ENCODE measurements at regions not wholly inside any gene's neighbourhood (a gene's known extent, or its start where the extent isn't known, plus 50 kb on each side); places are given as distances from the start of the nearest gene placed in this dataset.
A peak's percentile ranks its signal among the peaks of the same experiment; 100 is the strongest.

- no peak for DNase-seq
Measured at GRCh38 chr13:40440990-40441820, 225.2 kb downstream of the FOXO1 start.

- no peak for DNase-seq
Measured at GRCh38 chr13:40442231-40442630, 224.2 kb downstream of the FOXO1 start.

- no peak for DNase-seq
Measured at GRCh38 chr13:40442826-40443225, 223.6 kb downstream of the FOXO1 start.

GRCh38 chr13:40444241-40444640, 222.2 kb downstream of the FOXO1 start:
- no peak for DNase-seq

- peak; percentile 12 to 26 for DNase-seq
Measured at GRCh38 chr13:40445557-40445990, 220.9 kb downstream of the FOXO1 start.

- DNase-seq: no peak
Measured at GRCh38 chr13:40446365-40446764, 220.1 kb downstream of the FOXO1 start.

- no peak for DNase-seq
Measured at GRCh38 chr13:40447857-40448256, 218.6 kb downstream of the FOXO1 start.

GRCh38 chr13:40452038-40452666, 214.3 kb downstream of the FOXO1 start:
- DNase-seq: no peak

GRCh38 chr13:40452741-40453334, 213.6 kb downstream of the FOXO1 start:
- no peak for DNase-seq

- DNase-seq: no peak
Measured at GRCh38 chr13:40453351-40454021, 213.0 kb downstream of the FOXO1 start.

- no peak for DNase-seq
Measured at GRCh38 chr13:40456397-40456953, 210.0 kb downstream of the FOXO1 start.

- no peak for DNase-seq
Measured at GRCh38 chr13:40456979-40457553, 209.4 kb downstream of the FOXO1 start.

- no peak for DNase-seq
Measured at GRCh38 chr13:40457929-40458719, 208.3 kb downstream of the FOXO1 start.

- no peak for DNase-seq
Measured at GRCh38 chr13:40458720-40458990, 207.8 kb downstream of the FOXO1 start.

GRCh38 chr13:40460116-40460515, 206.3 kb downstream of the FOXO1 start:
- no peak for DNase-seq

- DNase-seq: no peak
Measured at GRCh38 chr13:40464337-40465014, 202.0 kb downstream of the FOXO1 start.

- no peak for DNase-seq
Measured at GRCh38 chr13:40465015-40465390, 201.4 kb downstream of the FOXO1 start.

GRCh38 chr13:40466272-40466671, 200.2 kb downstream of the FOXO1 start:
- DNase-seq: no peak

- no peak for DNase-seq
Measured at GRCh38 chr13:40468227-40468838, 198.1 kb downstream of the FOXO1 start.

- DNase-seq: no peak
Measured at GRCh38 chr13:40469581-40470310, 196.7 kb downstream of the FOXO1 start.
